Stimulated activated naive CD4-positive, alpha-beta T cell treated with Interleukin-2 at 50 U/mL for 16 hours (primary cell): ENCODE measurements at regions not wholly inside any gene's neighbourhood (a gene's known extent, or its start where the extent isn't known, plus 50 kb on each side); places are given as distances from the start of the nearest gene placed in this dataset.
"Not testable (repeated sequence)": the region's sequence is repeated elsewhere in the genome, so short reads cannot be mapped to it uniquely, and the experiment has no call there.

Experiments used
- DNase-seq: peaks from one replicate; lab custom pipeline; 2025; lab: John Stamatoyannopoulos, UW

- DNase-seq, result not testable (repeated sequence)
Measured at GRCh38 chr9:42656789-42657188, 473.3 kb downstream of the SPATA31A6 start.

GRCh38 chr9:42657496-42657895, 474.0 kb downstream of the SPATA31A6 start:
- DNase-seq, result not testable (repeated sequence)

GRCh38 chr9:42697146-42697545, 513.7 kb downstream of the SPATA31A6 start:
- not testable (repeated sequence) for DNase-seq

GRCh38 chr9:42702890-42703289, 519.4 kb downstream of the SPATA31A6 start:
- DNase-seq, result not testable (repeated sequence)

- not testable (repeated sequence) for DNase-seq
Measured at GRCh38 chr9:42724841-42725835, 541.7 kb downstream of the SPATA31A6 start.

- DNase-seq, result peak; percentile 36
Measured at GRCh38 chr9:42743030-42743814, 559.8 kb downstream of the SPATA31A6 start.

- DNase-seq, result not testable (repeated sequence)
Measured at GRCh38 chr9:42757251-42757650, 573.8 kb downstream of the SPATA31A6 start.

GRCh38 chr9:42759320-42759719, 575.9 kb downstream of the SPATA31A6 start:
- DNase-seq, result not testable (repeated sequence)

- DNase-seq, result not testable (repeated sequence)
Measured at GRCh38 chr9:42782201-42782600, 598.7 kb downstream of the SPATA31A6 start.

- not testable (repeated sequence) for DNase-seq
Measured at GRCh38 chr9:42792725-42793124, 609.3 kb downstream of the SPATA31A6 start.

- DNase-seq, result not testable (repeated sequence)
Measured at GRCh38 chr9:42798571-42798970, 615.1 kb downstream of the SPATA31A6 start.

- not testable (repeated sequence) for DNase-seq
Measured at GRCh38 chr9:42802716-42803115, 619.3 kb downstream of the SPATA31A6 start.

- DNase-seq, result not testable (repeated sequence)
Measured at GRCh38 chr9:42806674-42807073, 623.2 kb downstream of the SPATA31A6 start.

- DNase-seq, result not testable (repeated sequence)
Measured at GRCh38 chr9:42821468-42821867, 638.0 kb downstream of the SPATA31A6 start.

- not testable (repeated sequence) for DNase-seq
Measured at GRCh38 chr9:42848156-42848555, 664.7 kb downstream of the SPATA31A6 start.

GRCh38 chr9:42850896-42851693, 667.6 kb downstream of the SPATA31A6 start:
- DNase-seq, result not testable (repeated sequence)

GRCh38 chr9:42851701-42852100, 668.2 kb downstream of the SPATA31A6 start:
- DNase-seq, result not testable (repeated sequence)

- DNase-seq, result not testable (repeated sequence)
Measured at GRCh38 chr9:42852133-42852930, 668.9 kb downstream of the SPATA31A6 start.

- DNase-seq, result not testable (repeated sequence)
Measured at GRCh38 chr9:42860133-42860532, 676.7 kb downstream of the SPATA31A6 start.

- DNase-seq, result not testable (repeated sequence)
Measured at GRCh38 chr9:42862465-42862864, 679.0 kb downstream of the SPATA31A6 start.
